ENCODE measurements at regions not wholly inside any gene's neighbourhood (a gene's known extent, or its start where the extent isn't known, plus 50 kb on each side); places are given as distances from the start of the nearest gene placed in this dataset.
"Not testable (repeated sequence)": the region's sequence is repeated elsewhere in the genome, so short reads cannot be mapped to it uniquely, and the experiment has no call there.

DNA sequence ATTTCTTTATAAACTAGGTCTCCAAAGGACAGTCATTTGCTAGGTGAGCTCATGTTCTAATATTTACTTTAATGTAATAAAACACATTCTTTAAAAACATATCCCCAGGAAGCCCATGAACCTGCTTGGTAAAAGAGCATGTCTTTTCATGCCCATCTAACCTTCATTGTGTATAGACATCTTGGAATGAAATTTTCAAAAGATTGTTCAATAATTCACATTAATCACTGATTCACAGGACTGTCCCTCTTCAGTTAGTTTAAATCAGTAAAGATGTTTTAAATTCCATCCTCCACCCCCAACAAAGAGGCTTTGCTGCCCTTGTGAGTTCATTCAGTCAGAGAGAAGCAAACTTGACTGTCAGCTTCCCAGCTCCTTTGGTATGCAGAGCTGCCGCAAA is 633.4 kb upstream of the CELF4 start:
- FAIRE-seq (no peak), DNase-seq (ENCODE audit: insufficient read length, low spot score) (no peak)

DNA sequence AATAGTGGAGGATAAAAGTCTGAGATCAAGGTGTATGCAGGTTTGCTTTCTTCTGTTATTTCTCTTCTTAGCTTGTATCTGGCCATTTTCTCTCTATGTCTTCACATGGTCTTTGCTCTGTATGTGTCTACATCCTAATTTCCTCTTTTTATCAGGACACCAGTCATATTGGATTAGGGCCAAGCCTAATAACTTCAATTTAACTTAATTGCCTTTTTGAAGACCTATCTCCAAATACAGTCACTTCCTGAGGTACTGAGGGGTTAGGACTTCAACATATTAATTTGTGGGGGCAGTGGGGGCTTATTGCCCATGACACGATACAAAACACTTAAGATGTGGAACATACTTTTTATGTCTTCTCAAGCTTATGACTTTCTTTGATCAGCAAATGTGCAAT is 632.9 kb upstream of the CELF4 start:
- FAIRE-seq (no peak), DNase-seq (ENCODE audit: insufficient read length, low spot score) (no peak)

DNA sequence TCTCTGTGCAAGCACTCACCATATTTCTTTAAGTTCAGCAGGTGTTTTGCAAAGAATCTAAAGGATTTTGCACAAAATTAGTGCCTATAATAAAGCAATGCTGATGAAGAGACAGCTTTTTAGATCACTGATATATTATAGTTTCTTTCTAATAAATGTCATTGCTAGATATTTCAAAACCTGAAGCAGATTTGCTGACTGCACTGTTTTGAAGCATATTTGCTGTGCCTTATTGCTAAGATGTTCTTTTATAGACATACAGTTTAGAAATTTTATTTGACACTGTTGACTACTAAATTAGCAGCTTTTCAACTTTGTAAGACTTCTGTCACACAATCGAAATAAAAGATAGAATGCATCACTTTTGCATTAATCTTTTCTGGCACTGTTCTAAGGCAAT is 620.9 kb upstream of the CELF4 start:
- DNase-seq (ENCODE audit: insufficient read length, low spot score) (no peak), FAIRE-seq (no peak)

DNA sequence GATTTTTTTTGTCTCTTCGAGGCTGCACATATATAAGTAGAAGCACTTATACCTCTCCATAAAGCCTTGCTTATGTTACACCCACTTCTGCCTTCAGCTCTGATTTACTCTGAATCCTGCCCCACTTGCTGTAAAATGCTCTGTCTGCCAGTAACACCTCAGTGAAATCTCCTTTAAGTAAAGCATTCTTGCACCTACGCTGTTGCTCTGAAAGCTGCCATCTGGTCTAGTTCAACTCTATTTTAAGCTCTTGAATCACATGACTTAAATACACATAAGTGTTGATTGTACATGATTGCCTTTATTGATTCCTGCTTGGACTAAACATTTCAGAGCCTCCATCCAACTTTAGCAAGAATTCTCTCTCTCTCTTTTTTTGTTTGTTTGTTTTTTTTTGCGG is 609.0 kb upstream of the CELF4 start:
- DNase-seq (ENCODE audit: insufficient read length, low spot score) (no peak), FAIRE-seq (no peak)

DNA sequence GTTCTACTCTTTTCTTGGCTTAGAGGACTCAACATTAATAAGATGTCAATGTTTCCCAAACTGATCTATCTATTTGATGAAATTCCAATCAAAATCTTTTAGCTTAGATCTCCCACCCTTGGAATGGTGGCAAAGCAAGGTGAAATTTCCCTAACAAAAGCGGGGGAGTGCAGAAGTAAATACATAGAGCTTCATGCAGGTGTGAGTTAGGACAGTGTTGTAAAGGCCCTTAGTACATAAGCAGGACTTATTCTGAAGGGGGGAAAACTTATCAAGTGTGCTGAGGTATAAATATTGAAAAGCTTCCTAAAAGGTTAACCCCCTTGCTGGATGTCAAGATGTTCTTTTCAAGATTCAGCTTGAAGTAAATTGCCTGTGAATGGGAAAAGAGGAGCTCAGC is 608.6 kb upstream of the CELF4 start:
- FAIRE-seq: no peak
- no peak for DNase-seq (ENCODE audit: insufficient read length, low spot score)

DNA sequence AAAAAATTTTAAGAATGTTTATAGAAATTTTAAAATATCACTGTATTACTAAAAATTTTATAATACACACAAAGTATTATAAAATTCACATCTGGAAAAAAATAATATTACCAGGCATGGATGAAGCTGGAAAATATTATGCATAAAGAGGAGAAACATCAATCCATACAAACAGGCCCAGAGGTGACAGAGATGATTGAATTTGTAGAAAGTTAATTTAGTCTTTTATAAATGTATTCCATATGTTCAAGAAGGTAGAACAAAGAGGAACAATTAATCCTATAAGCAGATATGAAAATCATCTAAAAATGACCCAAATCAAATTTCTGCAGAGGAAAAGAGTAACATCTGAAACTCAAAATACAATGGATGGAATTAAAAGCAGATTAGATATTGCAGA is 605.2 kb upstream of the CELF4 start:
- DNase-seq (ENCODE audit: insufficient read length, low spot score) (no peak), FAIRE-seq (no peak)

DNA sequence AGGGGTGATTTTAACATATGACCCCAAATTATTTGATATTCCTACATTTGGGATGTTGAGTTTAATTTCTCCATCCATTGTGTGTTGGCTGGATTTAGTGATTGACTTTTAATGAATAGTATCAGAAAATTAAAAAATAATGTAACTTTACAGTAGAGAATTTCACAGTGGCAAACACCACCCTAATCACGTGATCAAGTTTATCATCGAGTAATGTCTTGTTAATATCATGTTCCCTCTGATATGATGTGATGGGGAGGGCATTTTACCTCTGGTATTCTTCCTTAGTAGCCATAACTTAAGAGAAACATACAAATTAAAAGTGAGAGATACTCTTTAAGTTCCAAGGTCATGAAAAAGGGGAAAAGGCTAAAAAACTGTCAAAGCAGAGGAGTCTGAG is 602.0 kb upstream of the CELF4 start:
- DNase-seq (ENCODE audit: insufficient read length, low spot score) (no peak), FAIRE-seq (no peak)

DNA sequence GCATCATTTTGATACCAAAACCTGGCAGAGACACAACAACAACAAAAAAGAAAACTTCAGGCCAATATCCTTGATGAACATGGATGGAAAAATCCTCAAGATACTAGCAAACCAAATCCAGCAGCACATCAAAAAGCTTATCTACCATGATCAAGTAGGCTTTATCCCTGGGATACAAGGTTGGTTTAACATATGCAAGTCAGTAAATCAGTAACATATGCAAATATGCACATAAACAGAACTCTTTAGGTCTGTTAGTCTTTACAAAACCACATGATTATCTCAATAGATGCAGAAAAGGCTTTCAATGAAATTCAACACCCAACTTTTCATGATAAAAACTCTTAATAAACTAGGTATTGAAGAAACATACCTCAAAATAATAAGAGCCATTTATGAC is 587.5 kb upstream of the CELF4 start:
- DNase-seq (ENCODE audit: insufficient read length, low spot score); FAIRE-seq: not testable (repeated sequence)

DNA sequence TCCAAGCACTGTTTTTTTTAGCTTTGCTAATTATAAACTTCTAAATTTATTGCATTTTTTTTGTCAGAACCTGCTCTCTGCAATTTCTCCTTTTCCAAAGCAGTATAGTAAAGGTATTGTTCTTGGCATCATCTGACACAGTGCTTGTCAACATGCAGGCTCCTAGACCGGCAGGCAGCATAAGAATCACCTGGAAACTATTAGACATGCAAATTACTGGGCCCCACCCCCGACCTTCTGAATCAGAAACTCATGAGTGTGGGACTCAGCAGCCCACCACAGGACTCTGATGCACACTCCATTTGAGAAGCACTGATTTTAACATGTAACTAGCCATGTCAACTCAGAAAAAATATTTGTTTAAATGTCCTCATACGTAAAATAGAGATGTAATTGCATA is 551.1 kb upstream of the CELF4 start:
- no peak for DNase-seq (ENCODE audit: insufficient read length, low spot score)
- no peak for FAIRE-seq

DNA sequence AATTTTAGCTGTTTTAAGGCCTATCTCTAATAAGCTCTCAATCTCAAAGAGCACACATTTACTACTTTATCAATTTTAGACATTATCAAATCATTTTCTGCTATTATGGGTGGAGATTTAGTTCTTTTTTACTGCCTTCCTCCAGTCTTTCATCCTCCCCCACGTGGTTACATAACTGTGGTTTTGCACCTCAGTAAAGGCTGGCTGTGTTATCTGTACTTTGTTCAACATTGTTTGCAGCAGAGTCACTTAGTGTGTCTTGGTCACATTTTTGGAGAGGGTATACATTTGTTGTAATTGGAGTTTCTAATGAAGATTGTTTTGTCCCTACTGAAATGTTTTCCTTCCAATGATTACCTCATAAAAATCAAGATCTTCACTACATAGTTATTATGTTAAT is 549.6 kb upstream of the CELF4 start:
- no peak for FAIRE-seq
- no peak for DNase-seq (ENCODE audit: insufficient read length, low spot score)

DNA sequence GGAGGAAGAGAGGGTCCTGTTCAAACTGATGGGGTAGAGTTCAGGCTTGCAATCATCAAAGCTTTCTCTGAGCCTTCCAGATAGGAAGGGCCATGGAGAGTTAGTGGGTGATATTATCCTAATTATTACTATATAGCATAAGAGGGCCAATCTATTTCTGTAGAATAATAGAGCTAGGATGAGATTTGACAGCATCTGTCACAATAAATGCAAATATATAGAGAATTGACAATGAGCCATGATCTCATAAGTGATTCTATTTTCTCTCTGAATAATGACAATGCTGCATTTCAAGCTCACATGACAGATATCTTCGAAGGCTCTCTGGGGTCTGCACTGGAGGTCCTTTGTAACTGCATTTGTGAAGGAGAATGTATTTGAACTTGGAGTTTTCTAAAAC is 521.9 kb upstream of the CELF4 start:
- FAIRE-seq (no peak), DNase-seq (ENCODE audit: insufficient read length, low spot score) (no peak)

DNA sequence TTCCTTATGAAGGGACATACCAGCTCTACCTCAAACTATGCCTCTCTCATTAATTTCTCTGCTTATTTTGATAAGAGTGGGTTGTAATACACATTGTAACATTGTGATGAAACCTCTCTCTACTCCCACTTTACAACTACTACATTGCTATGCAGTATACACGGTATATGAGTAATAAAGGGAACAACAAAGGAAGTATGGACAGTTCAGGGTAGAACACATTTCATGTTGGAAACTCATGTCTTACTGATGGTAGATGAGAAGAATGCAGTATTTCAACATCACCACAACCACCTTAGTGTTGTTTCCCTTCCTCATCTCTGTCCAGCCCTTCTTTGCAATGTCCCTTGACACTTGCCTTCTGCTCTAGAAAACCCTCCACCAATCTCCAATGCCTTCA is 515.9 kb upstream of the CELF4 start:
- FAIRE-seq: no peak
- no peak for DNase-seq (ENCODE audit: insufficient read length, low spot score)

DNA sequence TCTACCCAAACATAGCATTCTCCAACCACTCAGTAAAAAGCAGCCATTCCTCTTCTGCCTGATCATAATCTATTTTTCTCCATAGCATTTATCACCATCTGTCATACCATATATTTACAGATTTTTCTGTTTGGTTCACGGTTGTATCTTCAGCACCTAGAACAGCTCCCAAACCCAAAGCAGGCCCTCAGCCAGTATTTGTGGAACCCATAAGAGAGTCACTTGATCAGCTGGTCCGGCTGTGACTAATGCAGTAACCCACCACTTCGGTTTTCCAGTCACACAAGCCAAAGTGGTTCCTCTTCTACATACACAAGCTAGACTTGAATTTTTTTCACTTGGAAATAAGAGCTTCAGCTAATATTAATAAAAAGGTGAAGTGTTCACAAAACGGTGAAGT is 511.6 kb upstream of the CELF4 start:
- no peak for DNase-seq (ENCODE audit: insufficient read length, low spot score)
- FAIRE-seq: no peak

DNA sequence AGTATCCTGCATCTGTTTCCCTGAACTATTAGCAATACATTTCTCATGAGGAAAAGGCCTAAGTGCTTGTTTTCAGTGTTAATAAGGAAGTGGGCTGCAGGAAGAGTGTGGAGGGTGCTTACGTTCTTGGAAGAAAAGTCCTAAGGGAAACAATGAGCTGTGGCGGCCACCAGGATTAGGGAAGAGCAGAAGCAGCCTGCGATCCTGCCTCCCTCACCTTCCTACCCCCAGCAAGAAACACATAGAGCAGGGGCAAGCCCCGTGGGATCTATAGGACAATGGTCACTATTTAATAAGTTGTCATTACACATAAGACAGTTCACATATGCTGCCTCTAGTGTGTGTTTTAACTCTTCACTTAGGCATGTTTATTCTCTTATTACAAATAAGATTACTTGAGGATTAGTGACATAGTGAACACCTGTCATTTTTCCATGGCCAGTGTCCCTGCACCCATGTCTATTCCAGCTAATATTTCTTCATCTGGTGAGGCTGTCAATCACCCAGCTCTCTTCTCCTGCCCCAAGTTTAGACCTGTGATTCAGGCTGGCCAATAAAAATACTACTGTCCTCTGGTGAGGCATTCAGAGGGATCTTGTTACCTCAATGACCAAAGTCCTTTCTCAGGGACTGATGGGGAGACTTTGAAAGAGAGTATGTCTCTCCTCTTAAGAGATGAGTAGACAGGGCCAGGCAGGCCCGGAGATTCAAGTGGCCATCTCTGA is 510.9 kb upstream of the CELF4 start:
- DNase-seq (ENCODE audit: insufficient read length, low spot score) (no peak), FAIRE-seq (no peak)

DNA sequence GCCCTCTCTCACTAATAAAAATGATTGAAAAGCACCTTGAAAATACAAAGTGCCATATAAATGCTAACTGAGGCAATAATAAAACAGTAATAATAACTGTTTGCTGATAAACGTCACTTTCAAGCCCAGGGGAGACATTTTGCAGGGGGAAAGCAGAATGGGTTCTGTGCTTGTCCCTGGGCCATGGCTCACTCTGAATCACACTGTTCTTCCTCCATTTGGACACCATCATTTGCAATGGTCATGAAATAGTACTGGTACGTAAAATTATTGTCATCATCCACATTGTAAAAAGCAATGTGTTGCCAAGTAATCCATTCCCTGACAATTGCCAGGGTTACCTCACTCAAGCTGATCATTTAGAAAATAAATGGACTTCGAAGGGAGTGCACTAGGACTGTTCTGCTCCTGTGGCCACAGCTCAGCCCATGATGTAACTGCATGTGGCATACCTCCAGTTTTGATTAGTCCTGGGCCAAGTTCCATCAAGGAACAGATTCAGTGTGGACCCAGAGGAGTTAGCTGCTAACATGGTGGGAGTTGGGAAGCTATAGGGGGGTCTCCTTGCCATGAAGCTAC is 508.8 kb upstream of the CELF4 start:
- FAIRE-seq (no peak), DNase-seq (ENCODE audit: insufficient read length, low spot score) (no peak)

DNA sequence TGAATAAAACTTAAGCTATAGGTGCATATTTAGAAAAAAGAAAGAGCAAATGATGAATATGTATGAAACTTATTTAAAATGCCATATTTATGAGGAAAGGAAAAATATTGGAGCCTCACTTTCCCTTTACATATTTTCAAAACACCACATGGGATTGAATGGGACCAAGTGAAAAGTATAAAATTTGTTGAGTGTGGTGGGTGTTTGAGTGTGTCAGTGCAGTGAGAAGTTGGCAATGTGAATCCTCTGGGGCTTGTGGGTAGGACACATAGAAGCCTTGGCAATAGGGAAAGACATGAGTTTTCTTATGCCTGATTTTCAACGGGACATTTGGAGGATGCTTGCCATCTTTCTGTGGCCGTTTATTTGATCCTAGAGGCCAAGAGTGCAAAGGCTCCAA is 502.2 kb upstream of the CELF4 start:
- no peak for FAIRE-seq
- no peak for DNase-seq (ENCODE audit: insufficient read length, low spot score)

DNA sequence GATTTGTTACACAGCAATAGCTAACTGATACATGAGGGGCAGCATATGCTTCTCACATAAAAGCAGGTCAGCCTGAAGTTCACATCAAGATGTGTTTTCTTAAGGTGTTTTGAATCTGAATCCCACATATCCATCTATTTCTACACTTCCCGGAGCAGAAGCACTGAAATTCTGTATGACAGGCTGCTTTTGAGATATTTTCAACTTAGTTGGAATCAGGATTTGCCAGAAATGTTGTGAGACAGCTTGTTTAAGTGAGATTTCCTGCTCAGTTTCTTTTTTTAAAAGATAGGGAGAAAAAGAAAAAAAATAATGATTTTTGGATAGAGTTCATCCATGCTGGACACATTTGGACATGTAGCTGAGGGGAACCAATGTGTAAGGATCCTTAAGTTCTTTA is 501.5 kb upstream of the CELF4 start:
- no peak for DNase-seq (ENCODE audit: insufficient read length, low spot score)
- FAIRE-seq: no peak

DNA sequence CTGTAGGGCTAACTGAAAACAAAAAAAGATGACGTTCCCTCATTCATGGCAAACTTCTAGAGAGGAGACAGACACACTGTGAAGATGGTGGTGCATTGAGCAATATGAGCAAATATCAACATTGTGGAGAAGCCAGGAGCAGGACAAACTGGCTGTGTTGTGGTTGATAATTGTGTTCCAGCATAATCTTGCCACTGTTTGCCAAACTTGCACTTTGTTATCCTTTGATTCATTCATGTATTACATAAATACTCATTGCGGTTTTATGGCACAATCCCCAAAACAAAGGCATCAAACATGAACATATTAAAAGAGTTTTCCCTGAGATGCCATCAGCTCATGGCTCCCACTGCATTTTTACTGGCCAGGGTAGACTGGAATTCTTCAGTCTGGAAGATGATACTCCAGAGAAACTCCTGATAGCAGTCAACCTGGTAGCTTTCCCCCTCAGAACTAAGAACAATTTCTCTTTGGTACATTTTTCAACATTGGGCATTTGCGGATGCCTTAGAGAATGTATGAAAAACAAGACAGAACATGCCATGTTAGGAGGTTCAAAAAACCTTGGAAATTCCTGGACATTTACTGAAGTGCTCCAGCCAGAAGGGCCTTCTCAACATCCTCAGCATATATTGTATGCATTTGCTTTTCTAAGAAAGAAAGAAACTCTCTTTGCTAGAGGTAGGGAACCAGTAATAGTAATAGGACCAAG is 487.4 kb upstream of the CELF4 start:
- no peak for FAIRE-seq
- no peak for DNase-seq (ENCODE audit: insufficient read length, low spot score)

DNA sequence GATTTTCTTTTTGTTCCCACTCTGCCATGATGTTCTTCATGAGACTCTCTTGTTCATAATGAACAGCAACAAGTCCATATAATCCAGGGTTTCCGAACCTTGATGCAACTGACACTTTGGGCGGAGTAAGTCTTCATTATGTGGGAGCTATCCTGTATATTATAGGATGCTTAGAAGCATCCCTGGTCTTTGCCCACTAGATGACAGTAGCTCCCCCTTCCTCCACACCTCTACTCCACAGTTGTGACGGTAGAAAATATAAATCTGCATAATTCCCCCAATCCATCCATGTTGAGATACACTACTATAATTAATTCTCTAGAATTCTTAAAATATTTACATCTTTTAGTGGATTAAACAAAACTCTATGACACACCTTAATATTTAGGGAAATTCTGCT is 482.2 kb upstream of the CELF4 start:
- no peak for DNase-seq (ENCODE audit: insufficient read length, low spot score)
- FAIRE-seq: no peak

DNA sequence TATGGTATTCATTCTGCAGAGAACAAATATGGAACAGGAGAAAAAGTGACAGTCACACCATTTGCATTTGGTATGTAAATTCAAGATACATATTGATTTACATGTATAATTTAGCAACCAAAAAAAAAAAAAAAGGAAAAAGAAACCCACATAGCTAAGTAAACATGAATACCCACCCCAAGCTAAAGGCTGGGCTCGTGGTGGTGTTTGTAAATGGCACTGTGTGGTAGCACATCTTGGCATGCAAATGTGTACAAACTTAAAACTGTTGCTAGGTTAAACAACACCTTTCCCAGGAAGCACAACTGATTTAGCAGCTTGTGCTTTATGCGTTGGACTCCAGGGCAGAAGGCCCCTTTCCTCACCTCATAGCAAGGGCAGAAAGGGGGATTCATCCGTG is 481.1 kb upstream of the CELF4 start:
- DNase-seq (ENCODE audit: insufficient read length, low spot score) (no peak), FAIRE-seq (no peak)

DNA sequence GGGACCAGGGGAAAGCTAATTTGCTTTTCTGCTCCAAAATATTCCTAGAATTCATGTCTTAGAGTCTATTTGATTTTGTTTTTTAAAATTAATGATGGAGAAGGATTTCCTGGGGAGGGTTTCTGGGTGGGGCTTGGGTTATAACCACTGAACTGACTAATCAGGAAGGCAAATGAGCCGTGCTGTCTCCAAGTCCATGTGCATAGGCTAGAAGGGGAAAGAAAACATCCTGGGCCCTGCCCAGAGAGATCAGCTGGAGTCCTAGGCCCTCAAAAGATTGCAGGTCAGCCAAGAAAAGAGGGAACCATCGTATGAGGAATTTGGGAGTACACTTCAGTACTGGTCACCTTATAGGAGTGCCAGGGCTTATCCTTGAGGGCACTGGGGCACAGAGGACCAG is 480.2 kb upstream of the CELF4 start:
- DNase-seq (ENCODE audit: insufficient read length, low spot score) (no peak), FAIRE-seq (no peak)

DNA sequence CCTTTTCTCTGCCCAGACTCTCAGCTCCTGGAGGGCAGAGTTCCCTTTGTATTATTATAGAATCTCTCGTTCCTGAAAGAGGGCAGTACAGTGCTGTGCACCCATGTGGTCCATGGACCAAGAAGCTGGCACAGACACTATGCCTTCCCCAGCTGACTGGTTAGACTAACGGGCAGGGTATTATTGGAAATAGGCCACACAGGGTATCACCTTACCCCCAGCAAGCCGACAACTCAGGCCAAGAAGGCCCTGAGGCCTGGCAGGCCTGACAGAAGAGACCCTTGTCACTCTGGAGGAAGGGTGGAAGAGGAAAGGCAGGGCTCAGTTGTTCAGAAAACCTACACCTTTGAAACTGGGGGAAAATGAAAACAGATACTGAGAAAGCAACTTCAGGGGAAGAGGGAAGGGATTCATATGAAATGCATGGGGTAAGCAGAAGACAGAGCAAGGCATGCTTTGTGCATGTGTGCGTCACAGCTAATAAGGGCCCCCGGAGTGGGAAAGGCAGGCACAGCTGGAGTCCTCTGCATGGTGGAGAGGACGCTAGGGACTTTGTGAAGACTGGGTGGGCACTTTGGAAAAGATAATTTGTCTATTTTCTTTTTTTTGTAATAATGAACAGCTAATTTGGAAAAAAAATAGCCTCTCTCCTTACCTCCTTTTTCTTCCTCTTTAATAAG is 476.8 kb upstream of the CELF4 start:
- DNase-seq (ENCODE audit: insufficient read length, low spot score) (no peak), FAIRE-seq (no peak)
